GM06990 (cell line): ENCODE measurements at regions not wholly inside any gene's neighbourhood (a gene's known extent, or its start where the extent isn't known, plus 50 kb on each side); places are given as distances from the start of the nearest gene placed in this dataset.

ENCODE experiments used
- DNase-seq: peaks from one replicate; pipeline ENCODE4 v3.0.0-alpha.2; 2011; ENCODE audit not compliant: insufficient read length; ENCODE audit errors: extremely low read depth
- H3K27me3 ChIP-seq: replicated peaks from 2 replicates; pipeline ENCODE4 v1.6.0; 2011; ENCODE audit warnings: low read length; ENCODE audit not compliant: control insufficient read depth, insufficient read depth
- H3K36me3 ChIP-seq: 2 replicates; pipeline ENCODE4 v1.5.1; 2011; ENCODE audit warnings: low read length; ENCODE audit not compliant: control insufficient read depth, insufficient read depth
- H3K4me3 ChIP-seq: replicated peaks from 2 replicates; pipeline ENCODE4 v1.5.1; 2011; ENCODE audit warnings: low read depth, mild to moderate bottlenecking, control low read depth, low read length
- TF ChIP-seq, protein P1 (sequence below): IDR thresholded peaks from 2 replicates; pipeline ENCODE4 v1.5.1; 2011; ENCODE audit warnings: low read length, control low read depth, mild to moderate bottlenecking, inconsistent platforms; ENCODE audit not compliant: insufficient read depth, poor library complexity, severe bottlenecking

DNA sequence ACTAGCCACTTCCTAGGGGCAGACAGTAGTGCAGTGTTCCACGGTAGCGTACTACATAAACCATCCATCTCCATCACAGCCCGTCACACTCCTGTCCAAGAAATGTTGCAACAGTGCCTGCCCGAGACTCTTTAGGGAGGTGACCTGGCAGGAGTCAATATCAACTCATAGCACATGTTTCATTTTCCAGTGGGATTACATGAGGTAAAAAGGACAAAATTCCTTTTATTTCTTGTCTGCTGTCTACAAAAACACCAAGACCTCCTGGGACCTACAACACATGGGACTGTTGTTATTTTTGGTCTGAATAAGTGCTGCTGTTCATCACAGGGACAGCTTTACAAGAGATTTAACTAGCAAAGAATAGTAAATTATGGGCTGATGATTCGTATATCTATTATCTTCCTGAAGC, 99.9 kb downstream of the MPP7 start:
- no peak for DNase-seq
- Histone ChIP-seq H3K27me3 (no peaks in the 10 kb centered on the region), H3K36me3 (no peaks in the 10 kb centered on the region), H3K4me3 (no peak overlapping the region)
- TF ChIP-seq, protein P1, sequence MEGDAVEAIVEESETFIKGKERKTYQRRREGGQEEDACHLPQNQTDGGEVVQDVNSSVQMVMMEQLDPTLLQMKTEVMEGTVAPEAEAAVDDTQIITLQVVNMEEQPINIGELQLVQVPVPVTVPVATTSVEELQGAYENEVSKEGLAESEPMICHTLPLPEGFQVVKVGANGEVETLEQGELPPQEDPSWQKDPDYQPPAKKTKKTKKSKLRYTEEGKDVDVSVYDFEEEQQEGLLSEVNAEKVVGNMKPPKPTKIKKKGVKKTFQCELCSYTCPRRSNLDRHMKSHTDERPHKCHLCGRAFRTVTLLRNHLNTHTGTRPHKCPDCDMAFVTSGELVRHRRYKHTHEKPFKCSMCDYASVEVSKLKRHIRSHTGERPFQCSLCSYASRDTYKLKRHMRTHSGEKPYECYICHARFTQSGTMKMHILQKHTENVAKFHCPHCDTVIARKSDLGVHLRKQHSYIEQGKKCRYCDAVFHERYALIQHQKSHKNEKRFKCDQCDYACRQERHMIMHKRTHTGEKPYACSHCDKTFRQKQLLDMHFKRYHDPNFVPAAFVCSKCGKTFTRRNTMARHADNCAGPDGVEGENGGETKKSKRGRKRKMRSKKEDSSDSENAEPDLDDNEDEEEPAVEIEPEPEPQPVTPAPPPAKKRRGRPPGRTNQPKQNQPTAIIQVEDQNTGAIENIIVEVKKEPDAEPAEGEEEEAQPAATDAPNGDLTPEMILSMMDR, result no peak

DNA sequence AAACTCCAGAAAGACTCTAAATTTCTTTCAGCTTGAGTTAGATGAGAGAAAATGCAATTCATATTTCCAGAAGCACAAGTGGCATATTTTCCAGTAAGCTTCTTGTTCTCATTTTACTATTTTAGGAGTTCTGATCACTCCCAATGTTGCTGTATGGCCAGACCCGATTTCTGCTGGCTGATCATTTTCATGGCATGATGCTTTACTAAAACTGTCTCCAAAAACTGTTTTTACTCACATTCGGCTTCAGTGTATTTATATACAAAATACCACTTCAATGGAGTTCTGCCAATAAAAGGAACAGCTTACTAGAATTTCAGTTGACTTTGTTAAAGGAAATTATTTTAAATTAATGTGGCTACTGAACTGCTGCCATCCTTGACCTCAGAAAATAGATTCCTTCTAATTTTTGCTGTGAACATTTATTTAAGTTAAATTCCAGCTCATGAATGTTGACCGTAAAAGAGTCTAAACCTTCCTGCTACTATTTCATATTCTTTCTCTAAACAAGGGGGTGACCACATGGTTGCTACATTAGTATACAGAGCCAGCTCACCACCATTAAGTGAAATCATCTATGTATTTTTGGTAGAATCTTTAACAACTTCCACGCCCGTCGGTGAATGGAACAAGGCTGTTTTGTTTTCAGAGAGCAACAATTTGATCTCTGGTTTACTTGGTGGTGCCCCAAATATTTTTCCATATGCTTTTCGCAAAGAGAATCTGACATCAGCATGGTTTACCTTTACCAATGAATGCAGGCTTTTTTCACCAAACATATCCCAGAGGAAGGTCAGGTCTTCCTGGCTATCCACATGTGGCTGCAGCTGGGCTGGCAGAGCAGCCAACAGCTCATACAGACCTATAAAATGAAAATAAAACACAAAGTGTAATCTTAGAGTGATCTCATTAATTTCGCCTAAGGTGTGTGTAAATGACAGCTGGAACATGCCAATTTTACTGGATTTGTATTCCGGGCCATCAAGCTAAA, 101.2 kb downstream of the MPP7 start:
- Histone ChIP-seq H3K4me3 (no peak overlapping the region), H3K27me3 (no peaks in the 10 kb centered on the region), H3K36me3 (no peaks in the 10 kb centered on the region)
- TF ChIP-seq, protein P1, result no peak
- no peak for DNase-seq

DNA sequence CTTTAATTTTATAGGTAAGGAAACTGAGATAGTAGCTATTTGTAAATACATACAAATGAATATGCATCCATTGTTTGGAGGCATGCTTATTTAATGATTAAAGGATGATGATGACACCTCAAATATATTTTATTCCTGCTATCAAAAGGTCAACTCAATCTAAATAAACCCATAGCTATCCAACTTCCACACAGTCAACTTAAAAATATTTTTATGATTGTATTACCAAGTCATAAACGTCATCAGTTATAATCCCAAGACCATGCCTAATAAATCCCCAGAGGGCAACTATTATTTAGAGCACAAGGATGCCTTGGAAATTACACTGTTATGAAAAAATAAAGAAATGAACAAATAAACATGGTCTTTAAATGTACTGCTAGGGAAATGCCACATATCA, 102.1 kb downstream of the MPP7 start:
- no peaks in the 10 kb centered on the region for H3K36me3 ChIP-seq
- no peak for DNase-seq
- TF ChIP-seq, protein P1, result no peak
- H3K27me3 ChIP-seq, result no peaks in the 10 kb centered on the region
- H3K4me3 ChIP-seq, result no peak overlapping the region

DNA sequence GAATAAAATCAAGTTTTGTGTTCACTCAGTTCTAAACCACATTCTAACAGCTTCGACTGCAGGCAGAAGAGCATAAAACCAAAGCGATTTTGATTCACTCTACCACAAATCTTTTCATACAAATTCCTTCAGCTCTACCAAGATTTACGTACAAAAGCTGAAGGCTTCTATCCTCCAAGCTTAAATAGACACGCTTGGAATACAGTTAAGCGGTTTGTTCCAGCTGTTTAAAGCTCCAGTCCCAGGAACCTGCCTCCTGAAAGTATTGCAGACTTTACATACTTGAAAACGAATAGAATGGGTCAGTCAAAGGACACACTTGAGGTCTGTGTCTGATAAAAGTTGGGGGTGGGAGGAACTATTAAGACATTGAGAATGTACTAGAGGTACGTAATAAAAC, 102.9 kb downstream of the MPP7 start:
- Histone ChIP-seq H3K27me3 (no peaks in the 10 kb centered on the region), H3K4me3 (no peak overlapping the region), H3K36me3 (no peaks in the 10 kb centered on the region)
- DNase-seq, result no peak
- TF ChIP-seq, protein P1, result no peak

DNA sequence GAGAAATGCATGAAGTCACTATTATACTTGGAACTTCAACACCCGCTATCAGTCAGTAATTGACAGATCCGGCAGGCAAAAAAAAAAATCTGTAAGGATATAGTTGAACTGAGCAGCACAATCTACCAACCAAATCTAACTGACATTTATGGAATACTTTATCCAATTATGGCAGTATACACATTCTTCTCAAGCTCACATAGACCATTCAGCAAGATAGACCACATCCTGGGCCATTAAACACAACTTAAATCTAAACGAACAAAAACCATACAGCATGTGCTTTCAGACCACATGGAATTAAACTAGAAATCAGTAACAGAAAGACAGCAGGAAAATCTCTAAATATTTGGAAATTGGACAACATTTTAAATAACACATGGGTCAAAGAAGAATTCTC, 112.7 kb downstream of the MPP7 start:
- no peak overlapping the region for H3K4me3 ChIP-seq
- TF ChIP-seq, protein P1, result no peak
- no peaks in the 10 kb centered on the region for H3K36me3 ChIP-seq
- H3K27me3 ChIP-seq, result no peaks in the 10 kb centered on the region; the same call in 1 of the 2 replicates
- DNase-seq, result no peak
